ENCODE measurements at regions not wholly inside any gene's neighbourhood (a gene's known extent, or its start where the extent isn't known, plus 50 kb on each side); places are given as distances from the start of the nearest gene placed in this dataset.
A peak's percentile ranks its signal among the peaks of the same experiment; 100 is the strongest.
"Not testable (repeated sequence)": the region's sequence is repeated elsewhere in the genome, so short reads cannot be mapped to it uniquely, and the experiment has no call there.

- intact Hi-C loops (cut with DNase I), result no loop called here
- DNase-seq, result no peak
These were observed 193.7 kb downstream of the IZUMO3 start for GRCh38 chr9:24351973-24352372.

- intact Hi-C loops (cut with DNase I), result no loop called here
- DNase-seq, result no peak
These were observed 194.4 kb downstream of the IZUMO3 start for GRCh38 chr9:24351258-24351657.

GRCh38 chr9:24342457-24342856 lies 203.2 kb downstream of the IZUMO3 start:
- intact Hi-C loops (cut with DNase I), result no loop called here
- no peak for DNase-seq

- no peak for DNase-seq
- intact Hi-C loops (cut with DNase I), result no loop called here
These were observed 212.1 kb downstream of the IZUMO3 start for GRCh38 chr9:24333629-24334028.

- intact Hi-C loops (cut with DNase I), result no loop called here
- no peak for DNase-seq
These were observed 246.8 kb downstream of the IZUMO3 start for GRCh38 chr9:24298912-24299311.

GRCh38 chr9:24297931-24298330 lies 247.8 kb downstream of the IZUMO3 start:
- intact Hi-C loops (cut with DNase I), result no loop called here
- DNase-seq, result no peak

- DNase-seq, result no peak
- intact Hi-C loops (cut with DNase I), result no loop called here
These were observed 249.6 kb downstream of the IZUMO3 start for GRCh38 chr9:24296124-24296523.

GRCh38 chr9:24293386-24293785 lies 252.3 kb downstream of the IZUMO3 start:
- intact Hi-C loops (cut with DNase I), result no loop called here
- no peak for DNase-seq

GRCh38 chr9:24286761-24287160 lies 258.9 kb downstream of the IZUMO3 start:
- DNase-seq, result no peak
- intact Hi-C loops (cut with DNase I), result no loop called here

GRCh38 chr9:24258626-24259025 lies 287.1 kb downstream of the IZUMO3 start:
- DNase-seq, result no peak
- intact Hi-C loops (cut with DNase I), result no loop called here

- intact Hi-C loops (cut with DNase I), result no loop called here
- DNase-seq, result no peak
These were observed 288.0 kb downstream of the IZUMO3 start for GRCh38 chr9:24257726-24258125.

- no peak for DNase-seq
- intact Hi-C loops (cut with DNase I), result no loop called here
These were observed 299.7 kb downstream of the IZUMO3 start for GRCh38 chr9:24245988-24246387.

- DNase-seq, result no peak
- intact Hi-C loops (cut with DNase I), result no loop called here
These were observed 303.1 kb downstream of the IZUMO3 start for GRCh38 chr9:24242576-24242975.

- no peak for DNase-seq
- intact Hi-C loops (cut with DNase I), result no loop called here
These were observed 327.0 kb downstream of the IZUMO3 start for GRCh38 chr9:24218656-24219055.

GRCh38 chr9:24210641-24211040 lies 335.1 kb downstream of the IZUMO3 start:
- intact Hi-C loops (cut with DNase I), result no loop called here
- DNase-seq, result no peak

GRCh38 chr9:24189986-24190385 lies 355.7 kb downstream of the IZUMO3 start:
- intact Hi-C loops (cut with DNase I), result no loop called here
- no peak for DNase-seq

GRCh38 chr9:24180572-24180971 lies 354.5 kb upstream of the ELAVL2 start:
- DNase-seq; intact Hi-C loops (cut with DNase I): not testable (repeated sequence)

GRCh38 chr9:24144796-24145195 lies 318.8 kb upstream of the ELAVL2 start:
- DNase-seq, result no peak
- intact Hi-C loops (cut with DNase I), result no loop called here

- DNase-seq, result peak in 2 of 10 donors; percentile 69 to 83
- intact Hi-C loops (cut with DNase I), result not testable (repeated sequence)
These were observed 309.0 kb upstream of the ELAVL2 start for GRCh38 chr9:24135072-24135471.

GRCh38 chr9:24132244-24132643 lies 306.2 kb upstream of the ELAVL2 start:
- intact Hi-C loops (cut with DNase I), result no loop called here

GRCh38 chr9:24127519-24127918 lies 301.5 kb upstream of the ELAVL2 start:
- no peak for DNase-seq
- intact Hi-C loops (cut with DNase I), result no loop called here

More at GRCh38 chr9:24132244-24132643, 306.2 kb upstream of the ELAVL2 start:
- DNase-seq, result no peak

GRCh38 chr9:24118190-24118589 lies 292.1 kb upstream of the ELAVL2 start:
- DNase-seq, result peak in 2 of 10 donors; percentile 44 to 48
- intact Hi-C loops (cut with DNase I), result no loop called here

GRCh38 chr9:24096756-24097155 lies 270.7 kb upstream of the ELAVL2 start:
- DNase-seq, result no peak
- intact Hi-C loops (cut with DNase I), result no loop called here

Data from posterior cingulate gyrus (tissue), 11 donors.